HCT116 (cell line): ENCODE measurements at regions not wholly inside any gene's neighbourhood (a gene's known extent, or its start where the extent isn't known, plus 50 kb on each side); places are given as distances from the start of the nearest gene placed in this dataset.

Source experiments
- ATAC-seq: fragments of 200-7000 bp; cut with Tn5 transposase; 2 replicates; pipeline ENCODE4 v1.9.1; 2020; ENCODE audit warnings: mild to moderate bottlenecking, moderate library complexity
- BruUV-seq: library from RNA; stranded (reverse); fragments of 400-500 nt; replicated peaks from 2 replicates; lab custom pipeline; 2021; lab: Mats Ljungman, UMichigan
- CTCF ChIA-PET: fragments of 300-600 bp; sonication (Branson Sonifier 250); formaldehyde crosslinking; loops from one replicate; lab custom pipeline; 2021; ENCODE audit warnings: antibody characterized with exemption; lab: Charles Lee
- POLR2A ChIA-PET: fragments of 300-600, 350-600 bp; sonication (Branson Sonifier 250); formaldehyde crosslinking; loops from one replicate; lab custom pipeline; 2021; ENCODE audit warnings: antibody characterized with exemption; lab: Charles Lee
- RAD21 ChIA-PET, 2 experiments: fragments of 300-600 bp; sonication (Branson Sonifier 250); formaldehyde crosslinking; loops; one replicate each; lab custom pipeline; 2023; ENCODE audit warnings: low total read pairs in 2 of 2; ENCODE audit not compliant: uncharacterized antibody in 2 of 2, unreplicated experiment in 2 of 2, low non-redundant PET in 1 of 2; lab: Charles Lee
- DNase-seq: peaks from one replicate; pipeline ENCODE4 v3.0.0-alpha.2; 2010; ENCODE audit warnings: low read depth, low spot score
- H2AFZ ChIP-seq: fragments of 200-600 bp; shearing (Covaris generic), sonication (generic); 2 replicates; pipeline ENCODE4 v1.6.1; 2017; ENCODE audit warnings: low read depth, mixed run types, mixed read lengths, antibody characterized with exemption, low read length; ENCODE audit not compliant: poor library complexity, severe bottlenecking
- H3K27ac ChIP-seq: 2 replicates; pipeline ENCODE4 v1.5.1; 2012; ENCODE audit warnings: low read depth, low read length
- H3K27me3 ChIP-seq: fragments of 200-600 bp; sonication (generic); 2 replicates; pipeline ENCODE4 v1.6.1; 2016; ENCODE audit warnings: mixed run types, low read length, mixed read lengths; ENCODE audit not compliant: insufficient read depth
- H3K36me3 ChIP-seq, 2 experiments: fragments of 200-500 bp in 1 of 2; fragments of 200-600 bp in 1 of 2; sonication (Bioruptor generic) in 1 of 2; sonication (generic) in 1 of 2; 2 replicates each; pipeline versions ENCODE4 v1.5.1 to v1.6.1; 2014 to 2016; ENCODE audit warnings: low read length in 2 of 2, inconsistent platforms in 1 of 2, mixed read lengths in 1 of 2, mixed run types in 1 of 2; ENCODE audit not compliant: insufficient read depth in 2 of 2, control insufficient read depth in 1 of 2
- H3K4me1 ChIP-seq, 2 experiments: fragments of 200-600 bp in 1 of 2; sonication (generic) in 1 of 2; 2 replicates each; pipeline versions ENCODE4 v1.5.1 to v1.6.1; 2012 to 2017; ENCODE audit warnings: low read length in 2 of 2, inconsistent platforms in 1 of 2, mild to moderate bottlenecking in 1 of 2, mixed read lengths in 1 of 2, mixed run types in 1 of 2, moderate library complexity in 1 of 2; ENCODE audit not compliant: insufficient read depth in 2 of 2, control insufficient read depth in 1 of 2
- H3K4me2 ChIP-seq: fragments of 200-600 bp; sonication (generic); 2 replicates; pipeline ENCODE4 v1.6.1; 2017; ENCODE audit warnings: mixed run types, low read length, mixed read lengths
- H3K4me3 ChIP-seq, 2 experiments: fragments of 200-600 bp in 1 of 2; sonication (generic) in 1 of 2; replicated peaks in 1 of 2; 2 replicates each; pipeline ENCODE4 v1.5.1; 2011 to 2016; ENCODE audit warnings: low read length in 2 of 2, control low read depth in 1 of 2, low read depth in 1 of 2, mild to moderate bottlenecking in 1 of 2, mixed read lengths in 1 of 2, mixed run types in 1 of 2
- H3K79me2 ChIP-seq: fragments of 200-600 bp; sonication (generic); 2 replicates; pipeline ENCODE4 v1.6.1; 2017; ENCODE audit warnings: mild to moderate bottlenecking, mixed run types, low read length, moderate library complexity, mixed read lengths; ENCODE audit not compliant: insufficient read depth
- H3K9ac ChIP-seq: fragments of 200-600 bp; sonication (generic); 2 replicates; pipeline ENCODE4 v1.6.1; 2016; ENCODE audit warnings: low read length, mixed read lengths
- H3K9me2 ChIP-seq: fragments of 200-600 bp; sonication (generic), shearing (Covaris generic); 2 replicates; pipeline ENCODE4 v1.6.1; 2017; ENCODE audit warnings: mixed run types, mild to moderate bottlenecking, moderate library complexity; ENCODE audit not compliant: insufficient read depth
- H3K9me3 ChIP-seq, 2 experiments: fragments of 200-500 bp in 1 of 2; fragments of 200-600 bp in 1 of 2; sonication (Bioruptor generic) in 1 of 2; sonication (generic) in 1 of 2; 2 replicates each; pipeline ENCODE4 v1.6.1; 2014 to 2017; ENCODE audit warnings: low read length in 2 of 2, mixed read lengths in 2 of 2, inconsistent platforms in 1 of 2, low read depth in 1 of 2, mild to moderate bottlenecking in 1 of 2, mixed run types in 1 of 2, moderate library complexity in 1 of 2; ENCODE audit not compliant: control insufficient read depth in 1 of 2, insufficient read depth in 1 of 2
- H4K20me1 ChIP-seq: fragments of 200-600 bp; sonication (generic), shearing (Covaris generic); 2 replicates; pipeline ENCODE4 v1.6.1; 2017; ENCODE audit warnings: mixed run types, mild to moderate bottlenecking, moderate library complexity; ENCODE audit not compliant: insufficient read depth
- CBX3 ChIP-seq: IDR thresholded peaks from 2 replicates; pipeline ENCODE4 v1.6.1; 2012; ENCODE audit warnings: low read depth
- EZH2phosphoT487 ChIP-seq: fragments of 200-600 bp; IDR thresholded peaks from 2 replicates; pipeline ENCODE4 v1.6.1; 2018; ENCODE audit warnings: antibody characterized with exemption, borderline replicate concordance
- POLR2AphosphoS5 ChIP-seq: IDR thresholded peaks from 2 replicates; pipeline ENCODE4 v1.6.1; 2011; ENCODE audit warnings: mild to moderate bottlenecking, low read depth, low read length, moderate library complexity
- SRF ChIP-seq: IDR thresholded peaks from 2 replicates; pipeline ENCODE4 v1.6.1; 2012; ENCODE audit warnings: low read depth
- intact Hi-C: fragments of 100-400 bp; cut with micrococcal nuclease; formaldehyde crosslinking; loops from 2 replicates; pipeline ENCODE4 v1.10.0; 2022
- TF ChIP-seq, protein P1 (sequence below): IDR thresholded peaks from 2 replicates; pipeline ENCODE4 v1.6.1; 2012; ENCODE audit warnings: low read depth
- TF ChIP-seq, protein P2 (sequence below): IDR thresholded peaks from 2 replicates; pipeline ENCODE4 v1.6.1; 2012
- TF ChIP-seq, protein P3 (sequence below), 3 experiments: fragments of 200-600 bp in 1 of 3; sonication (generic) in 1 of 3; IDR thresholded peaks in 2 of 3; conservative IDR thresholded peaks in 1 of 3; 2 replicates each; pipeline ENCODE4 v1.5.1; 2012 to 2017; ENCODE audit warnings: low read depth in 2 of 3, low read length in 2 of 3, antibody characterized with exemption in 1 of 3, borderline replicate concordance in 1 of 3, control low read depth in 1 of 3, mild to moderate bottlenecking in 1 of 3, mixed read lengths in 1 of 3, mixed run types in 1 of 3, moderate library complexity in 1 of 3; ENCODE audit not compliant: insufficient read depth in 1 of 3

DNA sequence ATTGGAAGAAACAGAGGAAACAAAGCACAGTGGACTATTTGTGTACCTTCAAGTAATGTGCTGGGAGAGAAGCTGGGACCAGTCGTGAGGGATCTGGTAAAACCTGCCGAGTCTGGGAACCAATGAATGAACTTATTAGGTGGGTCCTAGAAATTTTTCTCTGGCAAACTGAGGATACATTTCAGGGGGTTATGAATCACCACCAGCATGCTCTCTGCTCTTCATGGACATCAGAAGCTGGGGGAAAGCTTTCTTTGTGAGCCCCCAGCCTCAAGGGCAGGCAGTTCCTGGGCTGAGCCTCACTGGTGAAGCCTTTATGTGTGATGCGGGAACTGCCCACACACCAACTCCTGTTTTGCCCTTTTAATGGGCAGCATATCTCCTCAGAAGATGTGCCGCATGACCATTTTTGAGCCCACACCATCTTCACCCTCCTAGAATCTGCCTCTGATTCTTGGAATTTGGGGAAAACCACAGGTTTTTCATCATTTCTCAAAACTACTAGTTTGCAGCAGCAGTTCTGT is 95.4 kb upstream of the ENPP6 start:
- Histone ChIP-seq H3K9ac (no peak overlapping the region), H3K36me3 (no peaks in the 10 kb centered on the region), H4K20me1 (no peaks in the 10 kb centered on the region), H3K4me1 (no peaks in the 10 kb centered on the region), H3K27me3 (no peaks in the 10 kb centered on the region), H3K9me3 (no peaks in the 10 kb centered on the region), H3K79me2 (no peaks in the 10 kb centered on the region), H3K9me2 (no peaks in the 10 kb centered on the region), H3K4me2 (no peak overlapping the region), H3K27ac (no peak overlapping the region), H2AFZ (no peak overlapping the region), H3K4me3 (no peak overlapping the region)
- CTCF ChIA-PET, result no interaction called here
- intact Hi-C loops, result no loop called here
- ATAC-seq (no peak), DNase-seq (no peak)
- no TSS peak for BruUV-seq
- RAD21 ChIA-PET, result no interaction called here
- TF ChIP-seq, protein P1, sequence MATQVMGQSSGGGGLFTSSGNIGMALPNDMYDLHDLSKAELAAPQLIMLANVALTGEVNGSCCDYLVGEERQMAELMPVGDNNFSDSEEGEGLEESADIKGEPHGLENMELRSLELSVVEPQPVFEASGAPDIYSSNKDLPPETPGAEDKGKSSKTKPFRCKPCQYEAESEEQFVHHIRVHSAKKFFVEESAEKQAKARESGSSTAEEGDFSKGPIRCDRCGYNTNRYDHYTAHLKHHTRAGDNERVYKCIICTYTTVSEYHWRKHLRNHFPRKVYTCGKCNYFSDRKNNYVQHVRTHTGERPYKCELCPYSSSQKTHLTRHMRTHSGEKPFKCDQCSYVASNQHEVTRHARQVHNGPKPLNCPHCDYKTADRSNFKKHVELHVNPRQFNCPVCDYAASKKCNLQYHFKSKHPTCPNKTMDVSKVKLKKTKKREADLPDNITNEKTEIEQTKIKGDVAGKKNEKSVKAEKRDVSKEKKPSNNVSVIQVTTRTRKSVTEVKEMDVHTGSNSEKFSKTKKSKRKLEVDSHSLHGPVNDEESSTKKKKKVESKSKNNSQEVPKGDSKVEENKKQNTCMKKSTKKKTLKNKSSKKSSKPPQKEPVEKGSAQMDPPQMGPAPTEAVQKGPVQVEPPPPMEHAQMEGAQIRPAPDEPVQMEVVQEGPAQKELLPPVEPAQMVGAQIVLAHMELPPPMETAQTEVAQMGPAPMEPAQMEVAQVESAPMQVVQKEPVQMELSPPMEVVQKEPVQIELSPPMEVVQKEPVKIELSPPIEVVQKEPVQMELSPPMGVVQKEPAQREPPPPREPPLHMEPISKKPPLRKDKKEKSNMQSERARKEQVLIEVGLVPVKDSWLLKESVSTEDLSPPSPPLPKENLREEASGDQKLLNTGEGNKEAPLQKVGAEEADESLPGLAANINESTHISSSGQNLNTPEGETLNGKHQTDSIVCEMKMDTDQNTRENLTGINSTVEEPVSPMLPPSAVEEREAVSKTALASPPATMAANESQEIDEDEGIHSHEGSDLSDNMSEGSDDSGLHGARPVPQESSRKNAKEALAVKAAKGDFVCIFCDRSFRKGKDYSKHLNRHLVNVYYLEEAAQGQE, result no peak
- no peak for TF ChIP-seq SRF
- no peak for TF ChIP-seq POLR2AphosphoS5
- no peak for TF ChIP-seq EZH2phosphoT487
- no peak for TF ChIP-seq CBX3
- TF ChIP-seq, protein P2, sequence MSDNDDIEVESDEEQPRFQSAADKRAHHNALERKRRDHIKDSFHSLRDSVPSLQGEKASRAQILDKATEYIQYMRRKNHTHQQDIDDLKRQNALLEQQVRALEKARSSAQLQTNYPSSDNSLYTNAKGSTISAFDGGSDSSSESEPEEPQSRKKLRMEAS, result no peak
- TF ChIP-seq, protein P3, sequence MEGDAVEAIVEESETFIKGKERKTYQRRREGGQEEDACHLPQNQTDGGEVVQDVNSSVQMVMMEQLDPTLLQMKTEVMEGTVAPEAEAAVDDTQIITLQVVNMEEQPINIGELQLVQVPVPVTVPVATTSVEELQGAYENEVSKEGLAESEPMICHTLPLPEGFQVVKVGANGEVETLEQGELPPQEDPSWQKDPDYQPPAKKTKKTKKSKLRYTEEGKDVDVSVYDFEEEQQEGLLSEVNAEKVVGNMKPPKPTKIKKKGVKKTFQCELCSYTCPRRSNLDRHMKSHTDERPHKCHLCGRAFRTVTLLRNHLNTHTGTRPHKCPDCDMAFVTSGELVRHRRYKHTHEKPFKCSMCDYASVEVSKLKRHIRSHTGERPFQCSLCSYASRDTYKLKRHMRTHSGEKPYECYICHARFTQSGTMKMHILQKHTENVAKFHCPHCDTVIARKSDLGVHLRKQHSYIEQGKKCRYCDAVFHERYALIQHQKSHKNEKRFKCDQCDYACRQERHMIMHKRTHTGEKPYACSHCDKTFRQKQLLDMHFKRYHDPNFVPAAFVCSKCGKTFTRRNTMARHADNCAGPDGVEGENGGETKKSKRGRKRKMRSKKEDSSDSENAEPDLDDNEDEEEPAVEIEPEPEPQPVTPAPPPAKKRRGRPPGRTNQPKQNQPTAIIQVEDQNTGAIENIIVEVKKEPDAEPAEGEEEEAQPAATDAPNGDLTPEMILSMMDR (IDR thresholded peaks at IDR 0.05 in 2 of 3, conservative IDR thresholded peaks at IDR 0.05 in 1 of 3; ENCODE audit: borderline replicate concordance in 1 of 3, insufficient read depth in 1 of 3, low read depth in 2 of 3, low read length in 2 of 3), result no peak
- POLR2A ChIA-PET, result no interaction called here
